HT1080 (cell line): ENCODE measurements at regions not wholly inside any gene's neighbourhood (a gene's known extent, or its start where the extent isn't known, plus 50 kb on each side); places are given as distances from the start of the nearest gene placed in this dataset.

Source experiments
- DNase-seq: peaks from one replicate; pipeline ENCODE4 v3.0.0-alpha.2; 2015; ENCODE audit warnings: low read depth

DNA sequence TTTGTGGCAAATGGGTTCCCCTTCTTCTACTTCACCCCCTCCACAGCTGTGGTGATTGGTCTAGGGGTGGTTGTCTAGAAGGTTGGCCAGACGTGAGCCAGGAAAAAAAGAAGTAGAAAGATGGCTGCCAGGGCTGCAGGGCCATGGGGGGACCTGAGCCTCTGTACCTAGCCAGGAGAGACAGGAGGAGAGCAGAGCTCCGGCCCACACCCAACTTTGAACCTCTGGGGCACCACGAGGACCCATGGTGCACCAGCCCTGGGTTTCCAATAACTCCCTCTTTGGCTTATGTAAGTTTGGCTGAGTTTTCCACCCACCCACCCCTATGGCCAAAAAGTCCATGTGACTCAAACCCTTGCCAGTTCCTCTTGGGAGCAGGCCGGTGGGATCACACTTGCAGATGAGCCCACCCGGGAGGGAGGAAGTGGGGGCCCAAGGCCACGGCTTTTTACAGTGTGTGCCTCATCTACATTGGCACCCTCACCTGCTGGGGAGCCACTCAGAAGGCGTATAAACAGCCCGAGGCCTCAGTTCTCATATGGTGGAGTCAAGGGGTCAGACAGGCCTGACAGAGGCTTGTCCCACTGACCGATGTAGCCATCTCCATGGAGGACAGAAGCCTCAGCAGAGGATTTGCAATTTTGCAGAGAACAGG, 293.1 kb upstream of the HDAC4 start:
- no peak for DNase-seq

DNA sequence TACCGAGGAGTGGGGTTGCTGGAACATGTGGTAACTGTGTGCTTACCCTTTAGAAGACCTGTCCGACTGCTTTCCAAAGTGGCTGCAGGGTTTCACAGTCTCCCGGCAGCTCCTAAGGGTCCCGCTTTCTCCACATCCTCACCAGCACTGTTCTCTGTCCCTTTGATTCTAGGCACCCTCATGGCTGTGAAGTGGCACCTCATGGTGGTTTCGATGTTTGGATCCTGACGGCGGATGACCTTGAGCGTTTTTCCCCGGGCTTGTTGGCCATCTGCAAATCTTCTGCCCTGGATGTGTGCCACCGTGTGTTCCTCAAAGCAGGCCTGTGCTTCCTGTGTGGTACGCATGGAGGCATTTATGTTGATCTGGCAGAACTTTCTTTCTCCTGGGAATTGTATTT, 292.5 kb upstream of the HDAC4 start:
- DNase-seq: no peak

DNA sequence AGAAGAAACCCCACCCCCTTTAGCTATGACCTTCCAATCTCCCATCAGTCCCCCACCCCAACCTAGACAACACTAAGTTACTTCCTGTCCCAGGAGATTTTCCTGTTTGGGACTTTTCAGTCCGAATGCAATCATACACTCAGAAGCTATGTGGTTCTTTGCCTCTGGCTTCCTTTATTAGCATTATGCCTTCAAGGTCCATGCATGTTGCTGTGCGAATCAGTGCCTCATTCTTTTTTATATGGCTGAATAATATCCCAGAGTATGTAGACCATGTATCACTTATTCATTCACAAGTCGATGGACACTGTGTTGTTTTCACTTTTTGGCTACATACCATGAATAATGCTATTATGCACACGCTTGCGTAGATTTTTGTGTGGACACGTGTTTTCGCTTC, 292.1 kb upstream of the HDAC4 start:
- DNase-seq: no peak

DNA sequence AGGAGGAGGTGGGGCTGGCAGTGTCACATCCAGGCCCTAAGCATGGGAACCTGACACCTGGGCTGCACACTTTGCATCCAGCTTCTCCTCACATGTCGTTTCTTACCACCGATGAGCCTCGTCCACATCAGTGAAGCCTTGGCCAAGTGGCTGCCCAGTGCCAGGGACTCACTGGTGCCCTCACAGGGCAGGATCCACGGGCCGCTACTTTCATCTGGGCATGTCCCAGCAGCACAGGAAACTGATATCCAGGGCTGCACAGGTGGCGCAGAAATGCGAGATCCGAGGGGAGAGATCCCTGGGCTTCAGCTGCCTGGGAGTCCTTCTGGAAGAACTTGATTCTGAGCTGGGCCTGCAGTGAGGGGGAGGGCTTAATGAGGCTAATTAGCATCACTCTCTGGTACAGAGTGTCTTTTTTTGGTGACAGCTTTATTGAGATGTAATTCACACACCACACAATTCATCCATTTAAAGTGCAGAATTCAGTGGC, 291.6 kb upstream of the HDAC4 start:
- no peak for DNase-seq

DNA sequence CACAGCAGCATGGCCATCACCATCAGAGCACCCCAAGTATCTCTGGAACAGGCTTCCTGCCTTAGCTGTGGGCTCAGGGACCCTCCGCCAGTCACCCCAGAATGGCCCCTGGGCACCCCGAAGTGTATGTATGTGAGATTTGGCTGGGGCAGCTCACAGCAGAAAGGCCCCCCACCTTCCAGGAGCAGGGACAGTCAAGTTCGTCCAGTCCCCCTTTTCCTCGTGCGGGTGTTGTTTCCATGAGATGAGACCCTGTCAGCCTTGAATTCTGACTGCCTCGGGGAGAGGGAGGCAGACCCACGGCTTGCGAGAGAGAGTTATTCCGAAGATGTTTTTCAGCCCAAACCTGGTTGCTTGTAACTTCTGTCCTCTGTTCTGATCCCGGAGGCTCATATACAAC, 290.9 kb upstream of the HDAC4 start:
- no peak for DNase-seq

DNA sequence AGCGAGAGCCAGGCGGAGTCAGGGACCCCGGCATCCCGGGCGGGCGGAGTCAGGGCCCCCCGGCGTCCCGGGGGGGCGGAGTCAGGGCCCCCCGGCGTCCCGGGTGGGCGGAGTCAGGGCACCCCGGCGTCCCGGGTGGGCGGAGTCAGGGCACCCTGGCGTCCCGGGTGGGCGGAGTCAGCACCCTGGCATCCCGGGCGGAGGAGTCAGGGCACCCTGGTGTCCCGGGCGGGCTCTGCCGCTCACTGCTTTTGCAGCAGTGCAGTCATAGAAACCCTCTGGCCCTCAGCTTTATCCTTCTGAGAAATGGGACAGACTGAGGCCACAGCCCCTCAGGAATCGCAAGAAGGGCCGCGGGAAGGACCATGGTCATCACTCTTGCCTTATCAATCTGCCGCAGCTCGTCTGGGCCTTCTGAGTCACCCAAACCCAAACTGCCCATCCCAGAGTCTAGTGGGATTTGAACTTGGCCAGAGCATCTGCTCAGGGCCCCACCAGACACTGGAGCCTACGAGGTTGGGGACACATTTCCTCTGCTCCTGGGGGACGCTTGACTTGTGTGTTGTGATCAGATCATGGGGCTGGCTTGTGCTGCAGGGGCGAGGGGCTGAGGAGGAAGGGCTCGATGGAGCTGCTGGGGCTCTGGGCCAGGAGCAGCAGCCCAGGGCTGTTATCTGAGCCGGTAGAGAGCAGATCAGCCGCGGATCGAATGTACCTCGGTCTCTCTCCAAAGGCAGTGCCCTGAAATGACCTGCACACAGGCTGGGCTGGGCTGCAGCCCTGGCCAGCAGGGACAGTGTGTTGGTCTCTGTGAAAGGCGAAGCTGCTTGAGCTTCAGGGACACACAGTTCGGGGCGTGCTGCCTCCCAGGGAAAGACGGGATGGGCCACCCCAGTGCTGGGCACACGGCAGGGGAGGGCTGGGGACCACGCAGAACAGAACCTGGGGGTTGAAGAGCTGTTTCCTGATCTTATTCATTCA, 290.1 kb upstream of the HDAC4 start:
- DNase-seq: no peak

DNA sequence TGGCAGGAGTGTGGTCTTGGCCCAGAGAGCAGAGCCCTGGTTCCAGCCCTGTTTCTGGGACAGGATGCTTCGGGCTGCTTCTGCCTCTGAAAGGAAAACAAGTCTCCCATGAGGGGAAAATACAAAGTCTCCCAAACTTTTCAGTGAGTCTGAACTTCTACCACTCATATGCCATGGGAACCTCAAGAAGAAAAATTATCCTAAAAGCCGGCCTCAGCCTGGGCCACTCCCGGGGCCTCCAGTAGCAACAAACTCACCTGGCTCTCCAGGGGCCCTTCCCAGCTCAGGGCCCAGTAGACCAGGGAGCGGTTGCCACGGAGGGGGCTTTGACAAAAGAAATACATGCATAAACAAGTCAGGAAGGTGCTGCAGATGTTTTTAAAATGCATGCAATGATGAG, 289.2 kb upstream of the HDAC4 start:
- DNase-seq: no peak

DNA sequence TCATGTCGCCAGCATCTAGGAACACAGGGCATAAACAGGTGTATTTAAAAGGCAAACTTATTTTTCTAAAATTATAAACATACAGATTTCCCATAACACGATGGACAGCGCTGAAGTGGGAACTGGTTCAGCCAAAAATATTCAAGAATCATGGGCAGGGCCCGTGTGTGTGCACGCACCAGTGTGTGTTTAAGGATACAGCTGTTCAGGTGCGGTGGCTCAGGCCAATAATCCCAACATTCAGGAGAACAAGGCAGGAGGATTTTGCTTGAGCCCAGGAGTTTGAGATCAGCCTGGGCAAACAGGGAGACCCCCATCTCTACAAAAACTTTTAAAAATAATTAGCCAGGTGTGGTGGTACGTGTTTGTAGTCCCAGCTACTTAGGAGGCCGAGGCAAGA, 288.6 kb upstream of the HDAC4 start:
- DNase-seq: no peak

DNA sequence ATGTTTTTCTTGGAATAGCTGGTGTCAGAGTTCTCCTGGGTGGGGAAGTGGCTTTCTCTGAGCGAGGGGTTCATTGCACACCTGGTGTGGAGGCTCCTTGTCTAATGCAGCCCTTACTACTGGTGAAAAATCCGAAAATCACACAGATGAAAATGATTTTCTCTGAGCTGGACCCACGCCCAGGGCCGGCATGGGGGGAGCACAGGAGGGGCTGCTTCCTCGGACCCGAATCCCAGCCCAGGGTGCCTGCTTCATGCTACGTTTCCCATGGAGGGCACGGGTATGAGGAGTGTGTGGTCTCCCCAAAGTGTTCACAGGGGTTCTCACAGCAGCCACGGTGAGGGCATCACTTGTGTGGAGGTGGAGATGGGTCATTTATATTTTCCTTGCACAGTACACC, 288.0 kb upstream of the HDAC4 start:
- DNase-seq: no peak

DNA sequence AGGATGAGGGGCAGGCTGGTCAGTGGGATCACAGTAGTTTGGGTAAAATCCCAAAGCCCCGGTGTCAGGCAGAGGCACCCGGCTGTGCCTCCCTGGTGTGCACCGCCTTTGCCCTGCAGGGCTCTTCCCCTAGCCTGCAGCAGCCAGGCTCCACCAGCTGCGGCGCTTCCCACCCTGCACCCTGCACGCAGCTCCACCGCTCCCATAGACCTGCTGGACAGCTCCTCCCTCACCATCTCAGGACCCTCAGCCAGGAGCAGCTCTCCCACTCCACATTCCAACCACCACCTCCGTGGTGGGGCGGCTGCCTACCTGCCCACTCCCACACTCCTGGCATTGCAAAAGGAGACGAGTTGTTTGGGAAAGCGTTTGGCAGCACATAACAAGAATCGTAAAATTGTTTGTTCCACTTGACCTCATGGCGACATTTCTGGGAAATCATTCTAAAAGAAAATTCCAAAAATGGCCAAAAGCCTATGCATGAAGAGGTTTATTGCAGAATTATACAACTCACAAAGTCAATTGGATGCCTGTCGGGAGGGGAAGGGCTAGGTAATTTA, 287.4 kb upstream of the HDAC4 start:
- no peak for DNase-seq

DNA sequence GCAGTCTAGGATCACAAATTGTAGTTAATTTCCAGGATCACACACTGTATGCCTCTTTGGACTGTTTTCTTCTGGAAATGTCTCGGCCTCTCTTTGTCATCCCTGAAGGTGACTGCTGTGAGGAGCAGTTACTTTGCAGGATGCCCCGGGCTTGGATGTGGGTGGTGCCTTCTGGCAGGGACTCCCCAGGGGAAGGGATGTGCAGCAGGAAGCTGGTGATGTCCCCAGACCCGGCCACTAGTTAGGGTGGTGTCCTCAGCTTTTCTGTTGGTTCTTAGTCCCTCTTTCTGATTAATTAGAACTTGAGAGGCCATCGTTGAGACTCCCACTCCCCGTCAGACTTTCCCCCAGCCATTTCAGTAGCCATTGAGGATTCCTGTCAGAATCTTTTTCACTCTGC, 286.6 kb upstream of the HDAC4 start:
- no peak for DNase-seq

DNA sequence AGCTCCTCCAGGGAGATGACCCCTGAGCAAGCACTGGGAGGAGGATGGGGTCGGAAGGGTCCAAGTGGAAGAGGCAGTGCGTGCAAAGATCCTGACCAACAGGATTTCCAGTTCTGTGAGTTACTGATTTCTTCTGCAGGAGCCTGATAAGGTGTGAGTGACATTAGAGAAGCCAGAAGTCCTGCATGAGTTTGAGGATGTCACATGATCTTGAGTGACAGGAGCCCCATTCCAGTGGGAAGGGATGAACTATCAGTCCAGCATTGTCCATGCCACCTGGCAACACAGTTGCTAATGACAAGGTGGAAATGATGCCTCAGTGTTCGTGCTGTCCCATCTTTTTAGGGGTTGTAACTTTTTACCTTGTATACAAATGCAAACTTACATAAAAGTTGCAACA, 285.1 kb upstream of the HDAC4 start:
- no peak for DNase-seq

DNA sequence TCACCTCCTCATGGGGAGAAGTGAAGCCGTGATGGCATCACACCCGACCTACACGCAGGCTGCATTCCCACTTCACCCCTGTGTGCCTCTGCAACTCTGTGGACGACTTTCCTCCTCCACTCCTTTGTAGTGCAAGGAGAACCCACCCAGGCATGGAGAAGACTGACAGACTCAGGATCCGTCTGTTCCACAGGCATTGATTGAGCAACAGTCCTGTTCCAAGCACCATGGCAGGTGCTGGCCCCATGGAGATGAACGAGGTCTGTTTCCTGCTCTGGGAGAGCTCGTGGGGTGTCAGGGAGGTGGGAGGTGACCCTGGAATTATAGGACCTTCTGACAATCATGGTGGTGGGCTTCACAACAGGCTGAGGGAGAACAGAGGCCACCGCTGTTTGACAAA, 284.7 kb upstream of the HDAC4 start:
- DNase-seq: no peak

DNA sequence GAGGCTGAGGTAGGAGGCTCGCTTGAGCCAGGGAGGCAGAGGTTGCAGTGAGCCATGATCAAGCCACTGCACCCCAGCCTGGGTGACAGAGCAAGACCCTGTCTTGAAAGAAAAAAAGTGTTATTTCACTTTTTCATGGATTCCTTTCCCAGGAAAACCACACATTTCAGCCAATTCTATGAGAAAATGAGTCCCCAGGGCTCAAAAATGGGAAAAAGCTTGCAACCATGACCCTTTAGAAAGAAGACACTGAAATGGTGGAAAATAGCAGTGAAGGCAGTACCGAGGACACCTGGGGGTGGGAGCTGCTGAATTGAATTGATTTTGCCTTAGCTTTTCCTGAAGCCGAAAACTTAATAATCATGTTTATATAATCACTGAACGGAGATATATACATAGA, 284.2 kb upstream of the HDAC4 start:
- DNase-seq: no peak

DNA sequence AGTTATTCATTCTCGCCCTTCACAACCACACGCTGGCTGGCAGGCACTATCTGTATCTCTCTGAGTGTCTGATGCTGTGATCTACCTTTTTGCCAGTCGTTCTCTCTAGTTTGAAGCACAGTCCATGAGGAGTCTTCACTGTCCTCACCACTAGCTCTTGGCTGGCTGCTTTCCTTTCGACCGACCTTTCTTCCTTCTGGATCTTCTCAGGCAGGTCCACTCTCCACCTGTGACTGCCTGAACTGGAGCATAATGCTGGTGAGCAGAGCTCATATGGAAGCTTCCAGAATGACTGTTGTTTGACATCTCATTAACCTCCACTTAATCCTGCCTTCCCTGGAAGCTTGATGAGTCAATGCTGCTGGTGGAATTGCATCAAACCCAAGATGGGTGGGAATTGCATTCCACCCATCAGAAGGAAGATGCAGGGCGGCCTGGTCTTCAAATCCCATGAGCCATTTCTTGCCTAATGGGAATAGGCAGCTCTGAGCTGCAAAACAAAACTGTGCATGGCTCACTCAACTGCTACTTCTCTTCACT, 283.5 kb upstream of the HDAC4 start:
- no peak for DNase-seq

DNA sequence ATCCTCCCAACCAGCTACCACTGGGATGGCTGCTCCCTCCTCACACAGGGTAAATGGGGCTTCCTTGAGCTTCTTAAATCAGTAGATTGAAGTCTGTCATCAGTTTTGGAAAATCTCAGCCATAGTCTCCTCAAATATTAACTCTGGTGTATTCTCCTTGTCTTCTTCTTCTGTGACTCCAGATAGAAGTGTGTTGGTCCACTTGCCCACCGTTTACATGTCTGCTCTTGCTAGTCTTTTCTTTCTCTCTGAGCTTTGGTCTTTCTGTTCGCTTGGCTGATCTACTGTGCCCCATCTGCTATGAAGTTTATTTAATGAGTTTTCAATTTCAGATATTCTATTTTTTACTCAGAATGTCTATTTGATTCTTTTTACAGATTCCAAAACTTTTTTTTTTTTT, 281.7 kb upstream of the HDAC4 start:
- DNase-seq: no peak

DNA sequence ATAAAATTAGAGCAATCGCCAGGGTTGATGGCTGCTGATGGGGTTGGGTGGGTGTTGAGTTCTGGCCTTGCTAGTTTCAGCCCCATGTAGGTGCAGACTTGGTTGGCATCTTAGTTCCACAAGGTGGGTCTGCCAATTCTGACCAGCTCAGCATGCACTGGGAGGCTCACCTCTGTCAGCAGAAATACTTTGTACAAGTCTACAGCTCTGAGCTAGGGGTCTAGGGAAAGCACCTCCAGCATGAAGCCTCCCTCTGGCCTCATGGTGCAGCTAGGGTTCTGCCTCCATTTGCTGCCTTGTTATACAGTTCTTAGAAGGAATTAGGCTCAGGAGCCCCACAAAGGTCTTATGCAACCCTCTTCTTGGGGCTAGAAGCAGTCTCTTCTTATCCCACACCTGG, 278.9 kb upstream of the HDAC4 start:
- DNase-seq: no peak

DNA sequence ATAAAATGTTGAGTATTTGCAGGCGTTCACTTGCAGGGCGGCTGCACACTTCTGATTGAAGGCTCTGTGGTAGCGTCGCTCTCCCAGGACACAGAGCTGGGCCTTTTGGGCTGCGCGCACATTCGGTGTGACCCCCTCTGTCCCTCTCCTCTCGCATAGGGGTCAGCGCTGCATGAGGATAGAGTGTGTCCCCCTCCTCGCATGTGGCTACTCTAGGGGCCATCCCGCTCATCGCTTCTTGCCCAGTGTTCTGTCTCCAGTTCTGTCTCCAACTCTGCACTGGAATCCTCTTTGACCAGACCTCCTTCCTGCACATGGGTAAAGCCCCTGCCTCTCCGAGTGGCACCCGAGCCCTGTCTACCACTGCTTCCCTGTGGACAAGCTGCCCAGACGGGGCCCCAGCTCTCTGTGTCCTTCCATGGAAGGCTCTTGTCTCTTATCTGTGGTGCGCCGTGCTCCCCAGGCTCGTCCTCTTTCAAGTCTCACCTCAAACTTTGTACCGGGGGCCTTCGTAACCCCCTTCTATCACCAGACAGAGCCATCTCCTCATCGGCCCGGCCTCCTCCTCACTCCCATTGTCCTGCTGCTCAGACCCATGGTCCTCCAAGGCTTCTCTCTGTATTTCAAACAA, 278.0 kb upstream of the HDAC4 start:
- DNase-seq: no peak

DNA sequence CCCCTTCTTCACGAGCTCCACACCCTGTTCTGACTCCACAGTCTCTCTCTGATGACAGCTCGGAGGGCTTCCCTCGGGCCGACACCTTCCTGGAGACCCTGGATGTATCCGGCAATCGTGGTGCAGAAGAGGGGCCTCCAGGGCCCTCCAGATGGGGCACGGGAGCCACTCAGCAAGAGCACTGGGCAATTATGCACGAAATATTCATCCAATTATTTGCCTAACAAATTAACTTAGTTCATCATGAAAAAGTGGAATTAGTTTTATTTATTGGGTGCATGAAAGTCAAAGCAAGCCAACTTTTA, 277.3 kb upstream of the HDAC4 start:
- DNase-seq: no peak

DNA sequence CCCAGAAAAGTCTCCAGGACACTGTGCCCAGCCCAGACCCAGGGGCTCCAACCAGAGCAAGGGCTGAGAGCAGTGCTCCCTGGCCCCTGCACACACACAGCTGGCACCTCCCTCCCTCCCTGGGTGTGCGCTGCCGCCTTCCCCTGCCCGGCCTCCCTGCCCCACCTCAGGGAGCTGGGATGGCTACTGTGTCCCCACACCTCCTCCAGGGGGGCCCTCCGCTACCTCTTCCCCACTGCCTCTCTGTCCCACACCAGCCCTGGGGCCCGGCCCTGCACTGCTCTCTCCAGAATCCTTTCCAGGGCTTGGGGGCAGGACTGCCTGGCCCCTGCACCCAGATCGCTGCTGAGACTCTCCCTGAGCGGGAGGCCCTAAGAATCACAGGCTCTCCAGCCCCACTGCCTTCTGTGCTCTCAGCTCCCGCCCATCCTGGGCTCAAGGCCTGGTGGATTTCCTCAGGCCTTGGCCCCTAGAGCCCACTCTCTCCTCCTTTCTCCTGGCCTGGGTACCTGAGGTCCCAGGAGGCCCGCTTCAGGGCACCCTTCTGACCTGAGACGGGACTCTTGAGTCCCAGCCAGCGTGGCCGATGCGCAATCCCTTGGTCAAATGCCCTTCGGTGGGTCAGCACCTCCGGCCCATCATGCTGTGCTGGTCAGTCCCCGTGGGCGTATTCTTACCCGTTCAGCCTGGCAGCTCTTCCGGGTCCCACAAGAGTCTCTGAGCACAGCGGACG, 276.8 kb upstream of the HDAC4 start:
- DNase-seq: no peak
